CD4-positive, alpha-beta T cell (primary cell): ENCODE measurements at regions not wholly inside any gene's neighbourhood (a gene's known extent, or its start where the extent isn't known, plus 50 kb on each side); places are given as distances from the start of the nearest gene placed in this dataset.

Experiments used
- ATAC-seq: fragments of 200-7000 bp; cut with Tn5 transposase; one replicate; pipeline ENCODE4 v1.10.0; 2022; ENCODE audit warnings: mild to moderate bottlenecking; ENCODE audit not compliant: poor library complexity
- CTCF ChIA-PET: fragments of 350-600 bp; sonication (Branson Sonifier 250); formaldehyde crosslinking; loops from one replicate; lab custom pipeline; 2021; ENCODE audit warnings: antibody characterized with exemption, inconsistent platforms; lab: Charles Lee
- POLR2A ChIA-PET: fragments of 350-600 bp; sonication (Branson Sonifier 250); formaldehyde crosslinking; loops from one replicate; lab custom pipeline; 2021; ENCODE audit warnings: antibody characterized with exemption, inconsistent platforms; lab: Charles Lee
- DNase-seq, 14 experiments: peaks; one replicate each; pipeline ENCODE4 v3.0.0-alpha.2; 2013 to 2020; ENCODE audit warnings: mixed read lengths in 2 of 14
- H3K27ac ChIP-seq, 2 donors: one replicate each; pipeline versions ENCODE4 v1.5.1 to v1.7.0; 2013; ENCODE audit warnings: low read length in 2 of 2, low read depth in 1 of 2, mild to moderate bottlenecking in 1 of 2
- H3K27me3 ChIP-seq, 2 experiments: 1 replicate in 1 of 2; 2 replicates in 1 of 2; pipeline versions ENCODE4 v1.6.1 to v1.7.0; 2013; ENCODE audit warnings: low read length in 2 of 2, control low read depth in 1 of 2, mild to moderate bottlenecking in 1 of 2, moderate library complexity in 1 of 2; ENCODE audit not compliant: insufficient read depth in 2 of 2, control insufficient read depth in 1 of 2
- H3K36me3 ChIP-seq: one replicate; pipeline ENCODE4 v1.6.1; 2013; ENCODE audit warnings: low read length, control low read depth; ENCODE audit not compliant: insufficient read depth
- H3K4me1 ChIP-seq: one replicate; pipeline ENCODE4 v1.6.1; 2013; ENCODE audit warnings: low read length, control low read depth; ENCODE audit not compliant: insufficient read depth
- H3K4me3 ChIP-seq: one replicate; pipeline ENCODE4 v1.5.1; 2013; ENCODE audit warnings: mild to moderate bottlenecking, low read length, moderate library complexity
- H3K9me3 ChIP-seq, 2 experiments: 1 replicate in 1 of 2; 2 replicates in 1 of 2; pipeline versions ENCODE4 v1.6.1 to v1.7.0; 2013; ENCODE audit warnings: low read length in 2 of 2, mild to moderate bottlenecking in 2 of 2, control low read depth in 1 of 2, moderate library complexity in 1 of 2; ENCODE audit not compliant: control insufficient read depth in 1 of 2, insufficient read depth in 1 of 2
- H3K27ac Mint-ChIP-seq: one replicate; pipeline ENCODE4 v1.8.0; 2020; ENCODE audit warnings: mixed read lengths
- H3K27me3 Mint-ChIP-seq: one replicate; pipeline ENCODE4 v1.8.0; 2021; ENCODE audit warnings: mixed read lengths
- H3K36me3 Mint-ChIP-seq: one replicate; pipeline ENCODE4 v1.8.0; 2021; ENCODE audit warnings: low read depth, mixed read lengths
- H3K4me1 Mint-ChIP-seq: one replicate; pipeline ENCODE4 v1.8.0; 2021; ENCODE audit warnings: low read depth, mixed read lengths
- H3K4me3 Mint-ChIP-seq: one replicate; pipeline ENCODE4 v1.8.0; 2020; ENCODE audit warnings: mild to moderate bottlenecking, mixed read lengths
- H3K9me3 Mint-ChIP-seq: one replicate; pipeline ENCODE4 v1.8.0; 2020; ENCODE audit warnings: mixed read lengths
- intact Hi-C, 2 experiments: fragments of 100-400 bp; cut with DNase I in 1 of 2; cut with micrococcal nuclease in 1 of 2; formaldehyde crosslinking; loops; one replicate each; pipeline versions ENCODE4 v1.15.1 to v1.9.0; 2023 to 2025; cut with DNase I, micrococcal nuclease
- TF ChIP-seq, protein P1 (sequence below): fragments of 200-600 bp; IDR thresholded peaks from one replicate; pipeline ENCODE4 v1.8.0; 2022; ENCODE audit warnings: antibody characterized with exemption, mild to moderate bottlenecking

DNA sequence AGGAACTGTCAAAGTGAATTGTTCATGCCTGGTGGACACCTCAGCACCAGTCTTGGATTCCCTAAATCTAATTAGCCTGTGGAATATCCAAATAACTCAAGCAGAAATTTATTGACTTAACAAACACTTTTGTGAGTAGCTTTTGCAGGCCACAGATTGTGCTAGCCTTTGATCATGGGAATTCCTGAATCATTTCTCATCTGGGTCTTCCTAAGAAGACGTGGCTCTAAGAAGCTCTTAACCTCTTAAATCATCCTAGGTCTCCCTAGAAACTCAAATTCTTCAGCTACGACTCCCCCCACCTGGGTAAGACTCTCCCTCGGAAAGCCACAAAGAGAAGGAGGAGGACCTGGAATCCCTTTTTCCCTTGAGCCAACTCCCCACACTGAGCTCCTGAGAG, 53.8 kb upstream of the PSEN2 start:
- Mint-ChIP-seq H3K4me3 (no peak overlapping the region), H3K27ac (no peak overlapping the region), H3K27me3 (no peaks in the 10 kb centered on the region), H3K4me1 (peaks cover 10% of the 10 kb centered on the region), H3K36me3 (no peaks in the 10 kb centered on the region), H3K9me3 (no peaks in the 10 kb centered on the region)
- ATAC-seq, result no peak
- intact Hi-C loops, result no loop called here
- CTCF ChIA-PET, result no interaction called here
- H3K27ac ChIP-seq, result no peak overlapping the region
- H3K27me3 ChIP-seq, result no peaks in the 10 kb centered on the region
- H3K36me3 ChIP-seq, result no peaks in the 10 kb centered on the region
- DNase-seq, result no peak
- TF ChIP-seq, protein P1, sequence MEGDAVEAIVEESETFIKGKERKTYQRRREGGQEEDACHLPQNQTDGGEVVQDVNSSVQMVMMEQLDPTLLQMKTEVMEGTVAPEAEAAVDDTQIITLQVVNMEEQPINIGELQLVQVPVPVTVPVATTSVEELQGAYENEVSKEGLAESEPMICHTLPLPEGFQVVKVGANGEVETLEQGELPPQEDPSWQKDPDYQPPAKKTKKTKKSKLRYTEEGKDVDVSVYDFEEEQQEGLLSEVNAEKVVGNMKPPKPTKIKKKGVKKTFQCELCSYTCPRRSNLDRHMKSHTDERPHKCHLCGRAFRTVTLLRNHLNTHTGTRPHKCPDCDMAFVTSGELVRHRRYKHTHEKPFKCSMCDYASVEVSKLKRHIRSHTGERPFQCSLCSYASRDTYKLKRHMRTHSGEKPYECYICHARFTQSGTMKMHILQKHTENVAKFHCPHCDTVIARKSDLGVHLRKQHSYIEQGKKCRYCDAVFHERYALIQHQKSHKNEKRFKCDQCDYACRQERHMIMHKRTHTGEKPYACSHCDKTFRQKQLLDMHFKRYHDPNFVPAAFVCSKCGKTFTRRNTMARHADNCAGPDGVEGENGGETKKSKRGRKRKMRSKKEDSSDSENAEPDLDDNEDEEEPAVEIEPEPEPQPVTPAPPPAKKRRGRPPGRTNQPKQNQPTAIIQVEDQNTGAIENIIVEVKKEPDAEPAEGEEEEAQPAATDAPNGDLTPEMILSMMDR, result no peak
- H3K9me3 ChIP-seq, result no peaks in the 10 kb centered on the region
- no peak overlapping the region for H3K4me3 ChIP-seq
- POLR2A ChIA-PET, result interaction anchor here (1.3 to 2.0 kb wide), 2 partner anchors 17 to 77 kb away, joined by 5 to 9 read pairs; partner anchors contain the start of gene ITPKB
- peaks cover 10% of the 10 kb centered on the region for H3K4me1 ChIP-seq

DNA sequence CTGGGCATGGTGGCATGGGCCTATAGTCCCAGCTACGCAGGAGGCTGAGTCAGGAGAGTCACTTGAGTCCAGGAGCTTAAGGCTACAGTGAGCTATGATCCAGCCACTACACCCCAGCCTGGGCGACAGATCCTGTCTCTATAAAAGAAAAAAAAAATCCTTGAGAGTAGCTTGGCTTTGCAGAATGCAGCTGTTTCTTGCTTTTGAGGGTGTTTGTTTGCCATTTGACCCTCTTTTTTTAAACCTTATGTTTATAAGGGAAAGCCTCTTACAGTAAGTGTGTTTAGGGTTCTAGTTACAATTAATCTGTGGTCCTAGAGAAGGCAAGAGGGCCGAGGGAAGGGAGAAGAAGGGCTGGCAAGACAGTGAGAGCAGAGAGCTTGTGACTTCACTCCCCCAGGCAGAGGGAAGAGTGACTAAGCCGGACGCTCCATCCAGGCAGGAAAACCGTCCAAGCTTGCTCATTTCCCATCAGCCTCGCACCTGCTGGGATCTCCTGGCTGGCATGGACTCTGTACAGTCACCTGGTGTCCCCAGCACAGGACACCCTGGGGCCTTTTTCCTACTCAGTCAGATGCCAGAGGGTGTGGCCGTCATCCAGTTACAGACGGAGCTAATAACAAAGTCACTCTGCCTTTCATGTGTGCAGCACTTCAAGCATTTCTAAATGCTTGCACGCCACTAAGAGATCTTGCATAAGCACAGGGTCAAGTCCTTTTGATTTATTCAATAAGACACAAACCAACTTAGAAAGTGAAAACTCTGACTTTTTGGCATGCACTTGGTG, 55.5 kb upstream of the PSEN2 start:
- no peak overlapping the region for H3K4me3 Mint-ChIP-seq
- no peak overlapping the region for H3K27ac Mint-ChIP-seq
- DNase-seq (peak in 2 of 14 experiments; percentile 14 to 23), ATAC-seq (peak; percentile 29)
- no peaks in the 10 kb centered on the region for H3K9me3 Mint-ChIP-seq
- H3K4me1 ChIP-seq, result peaks cover 10% of the 10 kb centered on the region
- intact Hi-C loops, result no loop called here
- no peaks in the 10 kb centered on the region for H3K27me3 Mint-ChIP-seq
- H3K9me3 ChIP-seq, result no peaks in the 10 kb centered on the region
- no peaks in the 10 kb centered on the region for H3K36me3 ChIP-seq
- no peak overlapping the region for H3K4me3 ChIP-seq
- H3K36me3 Mint-ChIP-seq, result no peaks in the 10 kb centered on the region
- TF ChIP-seq, protein P1, result no peak
- CTCF ChIA-PET, result interaction anchor here (0.9 to 1.2 kb wide), 2 partner anchors 27 to 189 kb away, joined by 3 to 5 read pairs; no protein-coding TSS in a partner anchor
- POLR2A ChIA-PET, result interaction anchor here (0.8 to 2.0 kb wide), 6 partner anchors 9 to 84 kb away, joined by 4 to 9 read pairs (median 5); partner anchors contain the start of gene ITPKB
- H3K27me3 ChIP-seq, result no peaks in the 10 kb centered on the region
- H3K4me1 Mint-ChIP-seq, result peaks cover 10% of the 10 kb centered on the region
- no peak overlapping the region for H3K27ac ChIP-seq

DNA sequence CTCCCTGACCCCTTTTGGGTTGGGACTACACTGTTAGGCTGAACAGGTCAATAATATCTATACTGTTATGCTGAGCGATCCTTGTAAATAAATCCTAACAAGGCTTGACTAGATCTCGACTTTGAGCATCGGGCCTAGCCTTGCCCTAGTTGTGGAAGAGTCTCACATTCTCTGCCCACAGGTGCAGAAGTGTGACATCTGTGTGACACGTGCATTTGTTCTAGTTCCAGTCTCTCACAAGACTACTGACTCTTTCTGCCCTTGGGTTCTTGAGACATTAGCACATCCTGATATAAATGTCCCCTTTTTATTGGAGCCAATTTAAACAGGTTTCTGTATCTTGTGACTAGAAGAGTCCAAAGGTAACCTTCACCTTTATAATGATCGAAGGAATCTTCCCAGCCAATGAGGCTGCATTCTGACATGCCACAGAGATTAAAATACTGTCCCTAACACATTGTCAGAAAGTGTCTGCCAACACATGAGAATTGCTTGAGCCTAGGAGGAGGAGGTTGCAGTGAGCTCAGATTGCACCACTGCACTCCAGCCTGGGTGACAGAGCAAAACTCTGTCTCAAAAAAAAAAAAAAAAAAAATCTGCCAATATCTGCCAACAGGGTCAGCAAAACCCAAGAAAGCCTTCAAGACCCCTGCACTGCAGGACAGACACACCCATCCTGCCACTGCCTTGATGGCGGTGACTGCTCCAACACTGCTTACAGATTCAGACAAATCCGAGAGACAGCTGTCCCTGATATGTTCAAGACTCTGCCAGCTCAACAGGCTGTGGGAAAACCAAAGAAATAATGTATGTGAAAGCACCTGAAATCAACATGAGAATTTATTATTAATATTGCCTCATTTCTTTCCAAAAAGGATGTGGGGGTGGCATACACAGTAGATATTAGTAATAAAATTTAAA, 56.5 kb upstream of the PSEN2 start:
- Mint-ChIP-seq H3K4me3 (no peak overlapping the region), H3K9me3 (no peaks in the 10 kb centered on the region), H3K4me1 (peaks cover 10% of the 10 kb centered on the region), H3K36me3 (no peaks in the 10 kb centered on the region), H3K27me3 (no peaks in the 10 kb centered on the region), H3K27ac (no peak overlapping the region)
- H3K9me3 ChIP-seq, result no peaks in the 10 kb centered on the region
- H3K27ac ChIP-seq, result no peak overlapping the region
- DNase-seq, result no peak
- TF ChIP-seq, protein P1, result no peak
- no peaks in the 10 kb centered on the region for H3K27me3 ChIP-seq
- no peaks in the 10 kb centered on the region for H3K36me3 ChIP-seq
- peaks cover 10% of the 10 kb centered on the region for H3K4me1 ChIP-seq
- intact Hi-C loops, result no loop called here
- no peak overlapping the region for H3K4me3 ChIP-seq
- ChIA-PET CTCF (interaction anchor here (1.4 kb wide), 1 partner anchor 187 kb away, joined by 3 read pairs; no protein-coding TSS in a partner anchor), POLR2A (interaction anchor here (1.5 kb wide), 1 partner anchor 20 kb away, joined by 4 read pairs; no protein-coding TSS in a partner anchor)
- ATAC-seq, result no peak
